ENCODE measurements at regions not wholly inside any gene's neighbourhood (a gene's known extent, or its start where the extent isn't known, plus 50 kb on each side); places are given as distances from the start of the nearest gene placed in this dataset.

- TF ChIP-seq, protein P1, sequence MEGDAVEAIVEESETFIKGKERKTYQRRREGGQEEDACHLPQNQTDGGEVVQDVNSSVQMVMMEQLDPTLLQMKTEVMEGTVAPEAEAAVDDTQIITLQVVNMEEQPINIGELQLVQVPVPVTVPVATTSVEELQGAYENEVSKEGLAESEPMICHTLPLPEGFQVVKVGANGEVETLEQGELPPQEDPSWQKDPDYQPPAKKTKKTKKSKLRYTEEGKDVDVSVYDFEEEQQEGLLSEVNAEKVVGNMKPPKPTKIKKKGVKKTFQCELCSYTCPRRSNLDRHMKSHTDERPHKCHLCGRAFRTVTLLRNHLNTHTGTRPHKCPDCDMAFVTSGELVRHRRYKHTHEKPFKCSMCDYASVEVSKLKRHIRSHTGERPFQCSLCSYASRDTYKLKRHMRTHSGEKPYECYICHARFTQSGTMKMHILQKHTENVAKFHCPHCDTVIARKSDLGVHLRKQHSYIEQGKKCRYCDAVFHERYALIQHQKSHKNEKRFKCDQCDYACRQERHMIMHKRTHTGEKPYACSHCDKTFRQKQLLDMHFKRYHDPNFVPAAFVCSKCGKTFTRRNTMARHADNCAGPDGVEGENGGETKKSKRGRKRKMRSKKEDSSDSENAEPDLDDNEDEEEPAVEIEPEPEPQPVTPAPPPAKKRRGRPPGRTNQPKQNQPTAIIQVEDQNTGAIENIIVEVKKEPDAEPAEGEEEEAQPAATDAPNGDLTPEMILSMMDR (conservative IDR thresholded peaks at IDR 0.05; ENCODE audit: low read depth, low read length) = no peak
- TF ChIP-seq EZH2 (IDR thresholded peaks at IDR 0.05; ENCODE audit: low read length, unreplicated experiment) = no peak
These were observed 465.0 kb downstream of the ZEB2 start for GRCh38 chr2:144054911-144055310.

All from PC-3 (cell line).